ENCODE measurements at regions not wholly inside any gene's neighbourhood (a gene's known extent, or its start where the extent isn't known, plus 50 kb on each side); places are given as distances from the start of the nearest gene placed in this dataset.

DNA sequence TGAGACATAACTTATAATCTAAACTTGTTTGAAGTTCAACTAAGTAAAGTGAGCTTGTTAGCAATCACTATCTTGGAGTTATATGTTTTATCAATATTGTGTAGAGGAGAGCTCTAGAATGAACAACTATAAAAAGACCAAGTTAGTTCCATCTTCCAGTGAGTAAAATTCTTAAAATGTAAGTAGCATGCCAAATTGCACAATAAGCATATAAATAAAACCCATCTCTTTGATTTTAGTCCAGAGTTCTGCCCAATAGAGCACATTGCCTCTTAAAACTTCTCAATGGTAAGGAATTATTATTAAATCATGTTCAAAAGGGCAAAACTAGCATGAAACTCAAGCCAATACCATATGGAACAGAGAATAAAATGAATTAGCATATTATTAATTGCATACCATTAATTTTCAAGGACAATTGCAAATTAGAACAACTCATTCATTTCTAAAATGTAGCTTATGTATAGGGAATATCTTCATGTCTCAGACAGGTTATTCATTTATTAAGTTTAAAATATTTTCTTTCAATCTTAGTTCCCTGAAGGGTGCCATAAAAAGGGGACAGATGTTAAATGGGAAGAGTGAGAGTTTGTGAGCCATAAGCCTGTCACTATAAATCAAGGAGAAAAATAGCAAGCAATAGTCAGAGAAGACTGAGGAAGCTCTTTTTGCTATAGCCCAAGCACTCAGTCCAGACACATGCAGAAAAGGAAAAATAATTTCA, 507.6 kb downstream of the CENPC start:
- TF ChIP-seq, protein P1, sequence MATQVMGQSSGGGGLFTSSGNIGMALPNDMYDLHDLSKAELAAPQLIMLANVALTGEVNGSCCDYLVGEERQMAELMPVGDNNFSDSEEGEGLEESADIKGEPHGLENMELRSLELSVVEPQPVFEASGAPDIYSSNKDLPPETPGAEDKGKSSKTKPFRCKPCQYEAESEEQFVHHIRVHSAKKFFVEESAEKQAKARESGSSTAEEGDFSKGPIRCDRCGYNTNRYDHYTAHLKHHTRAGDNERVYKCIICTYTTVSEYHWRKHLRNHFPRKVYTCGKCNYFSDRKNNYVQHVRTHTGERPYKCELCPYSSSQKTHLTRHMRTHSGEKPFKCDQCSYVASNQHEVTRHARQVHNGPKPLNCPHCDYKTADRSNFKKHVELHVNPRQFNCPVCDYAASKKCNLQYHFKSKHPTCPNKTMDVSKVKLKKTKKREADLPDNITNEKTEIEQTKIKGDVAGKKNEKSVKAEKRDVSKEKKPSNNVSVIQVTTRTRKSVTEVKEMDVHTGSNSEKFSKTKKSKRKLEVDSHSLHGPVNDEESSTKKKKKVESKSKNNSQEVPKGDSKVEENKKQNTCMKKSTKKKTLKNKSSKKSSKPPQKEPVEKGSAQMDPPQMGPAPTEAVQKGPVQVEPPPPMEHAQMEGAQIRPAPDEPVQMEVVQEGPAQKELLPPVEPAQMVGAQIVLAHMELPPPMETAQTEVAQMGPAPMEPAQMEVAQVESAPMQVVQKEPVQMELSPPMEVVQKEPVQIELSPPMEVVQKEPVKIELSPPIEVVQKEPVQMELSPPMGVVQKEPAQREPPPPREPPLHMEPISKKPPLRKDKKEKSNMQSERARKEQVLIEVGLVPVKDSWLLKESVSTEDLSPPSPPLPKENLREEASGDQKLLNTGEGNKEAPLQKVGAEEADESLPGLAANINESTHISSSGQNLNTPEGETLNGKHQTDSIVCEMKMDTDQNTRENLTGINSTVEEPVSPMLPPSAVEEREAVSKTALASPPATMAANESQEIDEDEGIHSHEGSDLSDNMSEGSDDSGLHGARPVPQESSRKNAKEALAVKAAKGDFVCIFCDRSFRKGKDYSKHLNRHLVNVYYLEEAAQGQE (IDR thresholded peaks at IDR 0.05; ENCODE audit: low read depth): no peak
- TF ChIP-seq YY1 (IDR thresholded peaks at IDR 0.05; ENCODE audit: low read depth): no peak
- TF ChIP-seq, protein P2, sequence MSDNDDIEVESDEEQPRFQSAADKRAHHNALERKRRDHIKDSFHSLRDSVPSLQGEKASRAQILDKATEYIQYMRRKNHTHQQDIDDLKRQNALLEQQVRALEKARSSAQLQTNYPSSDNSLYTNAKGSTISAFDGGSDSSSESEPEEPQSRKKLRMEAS (IDR thresholded peaks at IDR 0.05): no peak
- TF ChIP-seq, protein P3, sequence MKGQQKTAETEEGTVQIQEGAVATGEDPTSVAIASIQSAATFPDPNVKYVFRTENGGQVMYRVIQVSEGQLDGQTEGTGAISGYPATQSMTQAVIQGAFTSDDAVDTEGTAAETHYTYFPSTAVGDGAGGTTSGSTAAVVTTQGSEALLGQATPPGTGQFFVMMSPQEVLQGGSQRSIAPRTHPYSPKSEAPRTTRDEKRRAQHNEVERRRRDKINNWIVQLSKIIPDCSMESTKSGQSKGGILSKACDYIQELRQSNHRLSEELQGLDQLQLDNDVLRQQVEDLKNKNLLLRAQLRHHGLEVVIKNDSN (IDR thresholded peaks at IDR 0.05): no peak
